ENCODE measurements at regions not wholly inside any gene's neighbourhood (a gene's known extent, or its start where the extent isn't known, plus 50 kb on each side); places are given as distances from the start of the nearest gene placed in this dataset.

GRCh38 chr6:166079841-166080240 lies 87.8 kb downstream of the TBXT start:
- Histone ChIP-seq H3K36me3 (replicated peaks in 1 of 2; ENCODE audit: control insufficient read depth in 1 of 2, insufficient read depth in 2 of 2, low read length in 2 of 2) (no peaks in the 10 kb centered on the region), H3K4me1 (ENCODE audit: insufficient read depth, low read length) (no peaks in the 10 kb centered on the region), H3K9me3 (ENCODE audit: low read length) (no peaks in the 10 kb centered on the region), H2AFZ (ENCODE audit: low read length) (no peak overlapping the region), H3K9ac (ENCODE audit: insufficient read depth, low read depth, low read length) (no peak overlapping the region), H3K4me3 (replicated peaks in 1 of 3; ENCODE audit: insufficient read depth in 1 of 3, low read depth in 2 of 3, low read length in 3 of 3) (no peak overlapping the region), H3K27me3 (ENCODE audit: control insufficient read depth in 1 of 2, insufficient read depth in 2 of 2, low read length in 2 of 2) (no peaks in the 10 kb centered on the region; a peak in 1 of 5 replicates), H4K20me1 (ENCODE audit: insufficient read depth, low read length) (no peaks in the 10 kb centered on the region), H3K4me2 (ENCODE audit: low read depth, low read length) (no peak overlapping the region), H3K27ac (ENCODE audit: extremely low read length, insufficient read depth, low read length) (no peak overlapping the region), H3K79me2 (ENCODE audit: insufficient read depth, low read length) (no peaks in the 10 kb centered on the region)
- no peak for DNase-seq (ENCODE audit: low spot score)
- ChIA-PET CTCF (ENCODE audit: low intra/inter-chr PET ratio, low total read pairs) (no interaction called here), POLR2A (no interaction called here)
- BruUV-seq (replicated peaks): no TSS peak
- FAIRE-seq: no peak
- intact Hi-C loops (cut with micrococcal nuclease; ENCODE audit: unreplicated experiment): no loop called here
- in situ Hi-C loops (cut with HindIII; ENCODE audit: extremely low pct_ligation_motif_present, low pct_unique_long_range_greater_than_20kb): no loop called here
- ATAC-seq: no peak
- WGBS (ENCODE audit: low lambda C conversion rate): 7% methylated on average over 6 of the region's 6 CpGs
- TF ChIP-seq ZNF382 (CRISPR knock-in tag; IDR thresholded peaks at IDR 0.05; ENCODE audit: borderline replicate concordance): no peak
- no peak for TF ChIP-seq FOXO4 (CRISPR knock-in tag; conservative IDR thresholded peaks at IDR 0.05)
- TF ChIP-seq ZBTB7A (CRISPR knock-in tag; IDR thresholded peaks at IDR 0.05): no peak
- TF ChIP-seq RAD21 (CRISPR knock-in tag; IDR thresholded peaks at IDR 0.05): no peak
- TF ChIP-seq SIX4 (CRISPR knock-in tag; IDR thresholded peaks at IDR 0.05): no peak
- TF ChIP-seq ZUFSP (CRISPR knock-in tag; IDR thresholded peaks at IDR 0.05; ENCODE audit: borderline replicate concordance): no peak
- no peak for TF ChIP-seq ZNF766 (CRISPR knock-in tag; IDR thresholded peaks at IDR 0.05; ENCODE audit: borderline replicate concordance)
- no peak for TF ChIP-seq GTF3A (CRISPR knock-in tag; conservative IDR thresholded peaks at IDR 0.05)
- no peak for TF ChIP-seq SETDB1 (CRISPR knock-in tag; IDR thresholded peaks at IDR 0.05; ENCODE audit: borderline replicate concordance)
- TF ChIP-seq ZNF597 (CRISPR knock-in tag; IDR thresholded peaks at IDR 0.05): no peak
- TF ChIP-seq MLX (CRISPR knock-in tag; IDR thresholded peaks at IDR 0.05): no peak
- TF ChIP-seq ZNF205 (CRISPR knock-in tag; IDR thresholded peaks at IDR 0.05): no peak
- TF ChIP-seq ZBED4 (CRISPR knock-in tag; IDR thresholded peaks at IDR 0.05; ENCODE audit: borderline replicate concordance): no peak
- no peak for TF ChIP-seq EZH2 (conservative IDR thresholded peaks at IDR 0.05; ENCODE audit: low read depth, low read length)
- TF ChIP-seq ZNF143 (CRISPR knock-in tag; IDR thresholded peaks at IDR 0.05): no peak
- TF ChIP-seq ZNF841 (CRISPR knock-in tag; IDR thresholded peaks at IDR 0.05; ENCODE audit: borderline replicate concordance): no peak
- TF ChIP-seq ESRRA (CRISPR knock-in tag; IDR thresholded peaks at IDR 0.05; ENCODE audit: low read depth): no peak
- TF ChIP-seq TCF7 (IDR thresholded peaks at IDR 0.05; ENCODE audit: low read depth): no peak
- TF ChIP-seq ZNF530 (CRISPR knock-in tag; IDR thresholded peaks at IDR 0.05; ENCODE audit: low read depth): no peak
